ENCODE measurements at regions not wholly inside any gene's neighbourhood (a gene's known extent, or its start where the extent isn't known, plus 50 kb on each side); places are given as distances from the start of the nearest gene placed in this dataset.

- no peaks in the 10 kb centered on the region for H3K4me1 ChIP-seq (ENCODE audit: control insufficient read depth in 1 of 2, insufficient read depth in 2 of 2, low read length in 2 of 2)
- peaks cover 38 to 52% of the 10 kb centered on the region in 2 experiments; a peak in 3 of 4 replicates for H3K9me3 ChIP-seq (ENCODE audit: control insufficient read depth in 1 of 2, insufficient read depth in 1 of 2, low read depth in 1 of 2, low read length in 2 of 2)
- no peak overlapping the region for H3K9ac ChIP-seq (ENCODE audit: low read length)
- H3K9me2 ChIP-seq (ENCODE audit: insufficient read depth): no peaks in the 10 kb centered on the region
- no peak overlapping the region for H3K4me2 ChIP-seq (ENCODE audit: low read length)
- no peaks in the 10 kb centered on the region for H4K20me1 ChIP-seq (ENCODE audit: insufficient read depth)
- no peak overlapping the region for H2AFZ ChIP-seq (ENCODE audit: low read depth, low read length, poor library complexity, severe bottlenecking)
- no peak overlapping the region for H3K27ac ChIP-seq (ENCODE audit: low read depth, low read length)
- ChIA-PET POLR2A (no interaction called here), CTCF (no interaction called here), RAD21 (ENCODE audit: low non-redundant PET in 1 of 2, low total read pairs in 2 of 2, uncharacterized antibody in 2 of 2, unreplicated experiment in 2 of 2) (no interaction called here)
- H3K79me2 ChIP-seq (ENCODE audit: insufficient read depth, low read length): no peaks in the 10 kb centered on the region
- no peak for TF ChIP-seq CTCF (IDR thresholded peaks at IDR 0.05 in 2 of 3, conservative IDR thresholded peaks at IDR 0.05 in 1 of 3; ENCODE audit: borderline replicate concordance in 1 of 3, insufficient read depth in 1 of 3, low read depth in 2 of 3, low read length in 2 of 3)
- no peak for TF ChIP-seq FOSL1 (IDR thresholded peaks at IDR 0.05; ENCODE audit: low read depth)
- TF ChIP-seq ELF1 (IDR thresholded peaks at IDR 0.05; ENCODE audit: borderline replicate concordance, low read depth): no peak
- TF ChIP-seq ZNF274 (IDR thresholded peaks at IDR 0.05; ENCODE audit: low read depth, low read length): no peak
- TF ChIP-seq YY1 (IDR thresholded peaks at IDR 0.05; ENCODE audit: extremely low read depth, insufficient replicate concordance, low read depth, low read length): no peak
- no peak for TF ChIP-seq ZFX (IDR thresholded peaks at IDR 0.05)
- no peak for TF ChIP-seq ATF3 (IDR thresholded peaks at IDR 0.05)
- no peak for TF ChIP-seq EZH2phosphoT487 (IDR thresholded peaks at IDR 0.05; ENCODE audit: borderline replicate concordance)
- no peak for TF ChIP-seq RAD21 (IDR thresholded peaks at IDR 0.05; ENCODE audit: low read depth)
- TF ChIP-seq CBX3 (IDR thresholded peaks at IDR 0.05; ENCODE audit: low read depth): no peak
- no peaks in the 10 kb centered on the region for H3K27me3 ChIP-seq (ENCODE audit: insufficient read depth, low read length)
- intact Hi-C loops (cut with micrococcal nuclease): no loop called here
- ATAC-seq (no peak), DNase-seq (ENCODE audit: low read depth, low spot score) (no peak)
- no peaks in the 10 kb centered on the region for H3K36me3 ChIP-seq (ENCODE audit: control insufficient read depth in 1 of 2, insufficient read depth in 2 of 2, low read length in 2 of 2)
- BruUV-seq (replicated peaks): no TSS peak
- no peak overlapping the region for H3K4me3 ChIP-seq (replicated peaks in 1 of 2; ENCODE audit: low read depth in 1 of 2, low read length in 2 of 2)
Measured at GRCh38 chr17:53149316-53149715, 673.4 kb upstream of the KIF2B start.

Measured in HCT116 (cell line).